ENCODE measurements at regions not wholly inside any gene's neighbourhood (a gene's known extent, or its start where the extent isn't known, plus 50 kb on each side); places are given as distances from the start of the nearest gene placed in this dataset.

- H3K27ac ChIP-seq (ENCODE audit: low read depth, low read length) = no peak overlapping the region
- H3K9ac ChIP-seq (ENCODE audit: low read depth in 1 of 3, low read length in 3 of 3) = no peak overlapping the region
- no peak overlapping the region for H3K4me3 ChIP-seq (ENCODE audit: low read length in 3 of 3)
- H3K9me3 ChIP-seq (ENCODE audit: control insufficient read depth in 3 of 3, low read length in 3 of 3) = peaks cover 0 to 5% (median 0%) of the 10 kb centered on the region in 3 donors
- no peaks in the 10 kb centered on the region for H3K4me1 ChIP-seq (ENCODE audit: control insufficient read depth in 3 of 3, insufficient read depth in 3 of 3, low read length in 3 of 3)
- no peaks in the 10 kb centered on the region for H3K36me3 ChIP-seq (ENCODE audit: control insufficient read depth in 3 of 3, insufficient read depth in 3 of 3, low read length in 3 of 3)
- H3K27me3 ChIP-seq (ENCODE audit: control insufficient read depth in 3 of 3, insufficient read depth in 3 of 3, low read length in 3 of 3) = no peaks in the 10 kb centered on the region
These were observed 141.1 kb downstream of the SLC15A5 start for GRCh38 chr12:16136219-16136988.

- H3K9me3 ChIP-seq (ENCODE audit: control insufficient read depth in 3 of 3, low read length in 3 of 3) = peaks cover 0 to 5% (median 0%) of the 10 kb centered on the region in 3 donors
- H3K9ac ChIP-seq (ENCODE audit: low read depth in 1 of 3, low read length in 3 of 3) = no peak overlapping the region
- no peaks in the 10 kb centered on the region for H3K27me3 ChIP-seq (ENCODE audit: control insufficient read depth in 3 of 3, insufficient read depth in 3 of 3, low read length in 3 of 3)
These were observed 142.2 kb downstream of the SLC15A5 start for GRCh38 chr12:16135323-16135722.

GRCh38 chr12:16130343-16130742 is 147.1 kb downstream of the SLC15A5 start:
- Histone ChIP-seq H3K4me1 (ENCODE audit: control insufficient read depth in 3 of 3, insufficient read depth in 3 of 3, low read length in 3 of 3) (no peaks in the 10 kb centered on the region), H3K27ac (ENCODE audit: low read depth, low read length) (no peak overlapping the region), H3K36me3 (ENCODE audit: control insufficient read depth in 3 of 3, insufficient read depth in 3 of 3, low read length in 3 of 3) (no peaks in the 10 kb centered on the region), H3K9me3 (ENCODE audit: control insufficient read depth in 3 of 3, low read length in 3 of 3) (peaks cover 0 to 5% (median 0%) of the 10 kb centered on the region in 3 donors), H3K4me3 (ENCODE audit: low read length in 3 of 3) (no peak overlapping the region), H3K9ac (ENCODE audit: low read depth in 1 of 3, low read length in 3 of 3) (no peak overlapping the region), H3K27me3 (ENCODE audit: control insufficient read depth in 3 of 3, insufficient read depth in 3 of 3, low read length in 3 of 3) (no peaks in the 10 kb centered on the region)

More at GRCh38 chr12:16135323-16135722, 142.2 kb downstream of the SLC15A5 start:
- Histone ChIP-seq H3K4me1 (ENCODE audit: control insufficient read depth in 3 of 3, insufficient read depth in 3 of 3, low read length in 3 of 3) (no peaks in the 10 kb centered on the region), H3K36me3 (ENCODE audit: control insufficient read depth in 3 of 3, insufficient read depth in 3 of 3, low read length in 3 of 3) (no peaks in the 10 kb centered on the region), H3K27ac (ENCODE audit: low read depth, low read length) (no peak overlapping the region), H3K4me3 (ENCODE audit: low read length in 3 of 3) (no peak overlapping the region)

GRCh38 chr12:16121953-16122352 is 155.5 kb downstream of the SLC15A5 start:
- Histone ChIP-seq H3K4me3 (ENCODE audit: low read length in 3 of 3) (no peak overlapping the region), H3K9ac (ENCODE audit: low read depth in 1 of 3, low read length in 3 of 3) (no peak overlapping the region), H3K9me3 (ENCODE audit: control insufficient read depth in 3 of 3, low read length in 3 of 3) (no peaks in the 10 kb centered on the region), H3K4me1 (ENCODE audit: control insufficient read depth in 3 of 3, insufficient read depth in 3 of 3, low read length in 3 of 3) (no peaks in the 10 kb centered on the region), H3K36me3 (ENCODE audit: control insufficient read depth in 3 of 3, insufficient read depth in 3 of 3, low read length in 3 of 3) (no peaks in the 10 kb centered on the region), H3K27ac (ENCODE audit: low read depth, low read length) (no peak overlapping the region), H3K27me3 (ENCODE audit: control insufficient read depth in 3 of 3, insufficient read depth in 3 of 3, low read length in 3 of 3) (no peaks in the 10 kb centered on the region)

GRCh38 chr12:16119618-16120415 is 157.7 kb downstream of the SLC15A5 start:
- Histone ChIP-seq H3K4me1 (ENCODE audit: control insufficient read depth in 3 of 3, insufficient read depth in 3 of 3, low read length in 3 of 3) (no peaks in the 10 kb centered on the region), H3K36me3 (ENCODE audit: control insufficient read depth in 3 of 3, insufficient read depth in 3 of 3, low read length in 3 of 3) (no peaks in the 10 kb centered on the region)

GRCh38 chr12:16118586-16118985 is 158.9 kb downstream of the SLC15A5 start:
- H3K27ac ChIP-seq (ENCODE audit: low read depth, low read length) = no peak overlapping the region
- H3K27me3 ChIP-seq (ENCODE audit: control insufficient read depth in 3 of 3, insufficient read depth in 3 of 3, low read length in 3 of 3) = no peaks in the 10 kb centered on the region
- no peaks in the 10 kb centered on the region for H3K4me1 ChIP-seq (ENCODE audit: control insufficient read depth in 3 of 3, insufficient read depth in 3 of 3, low read length in 3 of 3)
- H3K36me3 ChIP-seq (ENCODE audit: control insufficient read depth in 3 of 3, insufficient read depth in 3 of 3, low read length in 3 of 3) = no peaks in the 10 kb centered on the region
- no peak overlapping the region for H3K9ac ChIP-seq (ENCODE audit: low read depth in 1 of 3, low read length in 3 of 3)
- H3K9me3 ChIP-seq (ENCODE audit: control insufficient read depth in 3 of 3, low read length in 3 of 3) = no peaks in the 10 kb centered on the region
- H3K4me3 ChIP-seq (ENCODE audit: low read length in 3 of 3) = no peak overlapping the region

More at GRCh38 chr12:16119618-16120415, 157.7 kb downstream of the SLC15A5 start:
- H3K4me3 ChIP-seq (ENCODE audit: low read length in 3 of 3) = no peak overlapping the region
- H3K9ac ChIP-seq (ENCODE audit: low read depth in 1 of 3, low read length in 3 of 3) = no peak overlapping the region
- no peaks in the 10 kb centered on the region for H3K9me3 ChIP-seq (ENCODE audit: control insufficient read depth in 3 of 3, low read length in 3 of 3)
- H3K27ac ChIP-seq (ENCODE audit: low read depth, low read length) = no peak overlapping the region
- H3K27me3 ChIP-seq (ENCODE audit: control insufficient read depth in 3 of 3, insufficient read depth in 3 of 3, low read length in 3 of 3) = no peaks in the 10 kb centered on the region

- H3K27ac ChIP-seq (ENCODE audit: low read depth, low read length) = no peak overlapping the region
- H3K9ac ChIP-seq (ENCODE audit: low read depth in 1 of 3, low read length in 3 of 3) = no peak overlapping the region
- no peaks in the 10 kb centered on the region for H3K4me1 ChIP-seq (ENCODE audit: control insufficient read depth in 3 of 3, insufficient read depth in 3 of 3, low read length in 3 of 3)
- H3K36me3 ChIP-seq (ENCODE audit: control insufficient read depth in 3 of 3, insufficient read depth in 3 of 3, low read length in 3 of 3) = no peaks in the 10 kb centered on the region
- H3K4me3 ChIP-seq (ENCODE audit: low read length in 3 of 3) = peak overlapping the region in 1 of 3 donors; percentile 9
- H3K27me3 ChIP-seq (ENCODE audit: control insufficient read depth in 3 of 3, insufficient read depth in 3 of 3, low read length in 3 of 3) = no peaks in the 10 kb centered on the region
- H3K9me3 ChIP-seq (ENCODE audit: control insufficient read depth in 3 of 3, low read length in 3 of 3) = no peaks in the 10 kb centered on the region
These were observed 164.6 kb downstream of the SLC15A5 start for GRCh38 chr12:16112612-16113560.

- Histone ChIP-seq H3K9me3 (ENCODE audit: control insufficient read depth in 3 of 3, low read length in 3 of 3) (no peaks in the 10 kb centered on the region), H3K27ac (ENCODE audit: low read depth, low read length) (no peak overlapping the region), H3K4me1 (ENCODE audit: control insufficient read depth in 3 of 3, insufficient read depth in 3 of 3, low read length in 3 of 3) (no peaks in the 10 kb centered on the region), H3K36me3 (ENCODE audit: control insufficient read depth in 3 of 3, insufficient read depth in 3 of 3, low read length in 3 of 3) (no peaks in the 10 kb centered on the region), H3K4me3 (ENCODE audit: low read length in 3 of 3) (no peak overlapping the region), H3K27me3 (ENCODE audit: control insufficient read depth in 3 of 3, insufficient read depth in 3 of 3, low read length in 3 of 3) (no peaks in the 10 kb centered on the region), H3K9ac (ENCODE audit: low read depth in 1 of 3, low read length in 3 of 3) (no peak overlapping the region)
These were observed 165.4 kb downstream of the SLC15A5 start for GRCh38 chr12:16112130-16112529.

- H3K27ac ChIP-seq (ENCODE audit: low read depth, low read length) = no peak overlapping the region
- H3K27me3 ChIP-seq (ENCODE audit: control insufficient read depth in 3 of 3, insufficient read depth in 3 of 3, low read length in 3 of 3) = no peaks in the 10 kb centered on the region
- H3K9me3 ChIP-seq (ENCODE audit: control insufficient read depth in 3 of 3, low read length in 3 of 3) = no peaks in the 10 kb centered on the region
- no peak overlapping the region for H3K9ac ChIP-seq (ENCODE audit: low read depth in 1 of 3, low read length in 3 of 3)
- no peaks in the 10 kb centered on the region for H3K36me3 ChIP-seq (ENCODE audit: control insufficient read depth in 3 of 3, insufficient read depth in 3 of 3, low read length in 3 of 3)
- H3K4me1 ChIP-seq (ENCODE audit: control insufficient read depth in 3 of 3, insufficient read depth in 3 of 3, low read length in 3 of 3) = no peaks in the 10 kb centered on the region
- H3K4me3 ChIP-seq (ENCODE audit: low read length in 3 of 3) = no peak overlapping the region
These were observed 166.9 kb downstream of the SLC15A5 start for GRCh38 chr12:16110596-16110995.

Data from skeletal muscle tissue (tissue), 3 donors.